ENCODE measurements at regions not wholly inside any gene's neighbourhood (a gene's known extent, or its start where the extent isn't known, plus 50 kb on each side); places are given as distances from the start of the nearest gene placed in this dataset.

- no peak for DNase-seq
Measured at GRCh38 chr12:124517260-124518050, 50.0 kb downstream of the NCOR2 start.

- DNase-seq, result no peak
Measured at GRCh38 chr12:124516850-124517249, 50.6 kb downstream of the NCOR2 start.

GRCh38 chr12:124515981-124516380 lies 51.4 kb downstream of the NCOR2 start:
- DNase-seq, result no peak

- no peak for DNase-seq
Measured at GRCh38 chr12:124514996-124515932, 52.1 kb downstream of the NCOR2 start.

GRCh38 chr12:124514145-124514995 lies 53.0 kb downstream of the NCOR2 start:
- DNase-seq, result no peak

GRCh38 chr12:124513297-124513867 lies 54.0 kb downstream of the NCOR2 start:
- no peak for DNase-seq

- DNase-seq, result no peak
Measured at GRCh38 chr12:124512667-124513296, 54.6 kb downstream of the NCOR2 start.

- no peak for DNase-seq
Measured at GRCh38 chr12:124511259-124511985, 56.0 kb downstream of the NCOR2 start.

GRCh38 chr12:124510301-124510970 lies 57.0 kb downstream of the NCOR2 start:
- DNase-seq, result no peak

GRCh38 chr12:124509676-124510300 lies 57.6 kb downstream of the NCOR2 start:
- no peak for DNase-seq

- DNase-seq, result no peak
Measured at GRCh38 chr12:124509300-124509675, 58.1 kb downstream of the NCOR2 start.

- no peak for DNase-seq
Measured at GRCh38 chr12:124508381-124509079, 58.9 kb downstream of the NCOR2 start.

GRCh38 chr12:124507188-124508109 lies 60.0 kb downstream of the NCOR2 start:
- DNase-seq, result no peak

- DNase-seq, result no peak
Measured at GRCh38 chr12:124506832-124507153, 60.6 kb downstream of the NCOR2 start.

- DNase-seq, result no peak
Measured at GRCh38 chr12:124506145-124506831, 61.1 kb downstream of the NCOR2 start.

GRCh38 chr12:124505001-124505818 lies 62.2 kb downstream of the NCOR2 start:
- no peak for DNase-seq
